HEK293T (cell line): ENCODE measurements at regions not wholly inside any gene's neighbourhood (a gene's known extent, or its start where the extent isn't known, plus 50 kb on each side); places are given as distances from the start of the nearest gene placed in this dataset.

Source experiments
- CTCF ChIA-PET: fragments of 350-600 bp; formaldehyde crosslinking; extraction: SDS; loops from one replicate; lab custom pipeline; 2021; ENCODE audit warnings: antibody characterized with exemption, inconsistent platforms; lab: Yijun Ruan, JAX
- POLR2A ChIA-PET: fragments of 350-600 bp; formaldehyde crosslinking; extraction: SDS; loops from one replicate; lab custom pipeline; 2020; ENCODE audit warnings: antibody characterized with exemption, inconsistent platforms; lab: Yijun Ruan, JAX
- DNase-seq: peaks from one replicate; pipeline ENCODE4 v3.0.0; 2012; ENCODE audit warnings: mixed read lengths; ENCODE audit errors: extremely low spot score
- ARNT ChIP-seq: fragments of 450-650 bp; IDR thresholded peaks from 2 replicates; pipeline ENCODE4 v1.6.1; 2017; ENCODE audit warnings: mild to moderate bottlenecking
- BHLHE40 ChIP-seq: fragments of 450-650 bp; IDR thresholded peaks from 2 replicates; pipeline ENCODE4 v1.6.1; 2016; ENCODE audit warnings: mild to moderate bottlenecking, moderate library complexity, borderline replicate concordance
- CTBP1 ChIP-seq: fragments of 450-650 bp; IDR thresholded peaks from 2 replicates; pipeline ENCODE4 v1.6.1; 2016; ENCODE audit warnings: borderline replicate concordance
- ELF4 ChIP-seq: fragments of 450-650 bp; IDR thresholded peaks from 2 replicates; pipeline ENCODE4 v1.6.1; 2017; ENCODE audit warnings: antibody characterized with exemption
- FOXA1 ChIP-seq: fragments of 450-650 bp; IDR thresholded peaks from 2 replicates; pipeline ENCODE4 v1.6.1; 2016; ENCODE audit warnings: mild to moderate bottlenecking
- FOXK2 ChIP-seq: fragments of 450-650 bp; IDR thresholded peaks from 2 replicates; pipeline ENCODE4 v1.6.1; 2016; ENCODE audit warnings: mild to moderate bottlenecking
- FOXM1 ChIP-seq: fragments of 450-650 bp; IDR thresholded peaks from 2 replicates; pipeline ENCODE4 v1.6.1; 2017; ENCODE audit warnings: mild to moderate bottlenecking, borderline replicate concordance
- HDGF ChIP-seq: fragments of 450-650 bp; IDR thresholded peaks from 2 replicates; pipeline ENCODE4 v1.6.1; 2017; ENCODE audit warnings: antibody characterized with exemption, borderline replicate concordance
- L3MBTL2 ChIP-seq: fragments of 450-650 bp; conservative IDR thresholded peaks from 2 replicates; pipeline ENCODE4 v1.6.1; 2016; ENCODE audit warnings: mild to moderate bottlenecking
- LEF1 ChIP-seq: fragments of 450-650 bp; IDR thresholded peaks from 2 replicates; pipeline ENCODE4 v1.6.1; 2017; ENCODE audit warnings: mild to moderate bottlenecking, borderline replicate concordance
- NFRKB ChIP-seq: fragments of 450-650 bp; IDR thresholded peaks from 2 replicates; pipeline ENCODE4 v1.6.1; 2016; ENCODE audit warnings: mild to moderate bottlenecking, moderate library complexity
- PKNOX1 ChIP-seq: fragments of 450-650 bp; IDR thresholded peaks from 2 replicates; pipeline ENCODE4 v1.6.1; 2016
- SP1 ChIP-seq: fragments of 450-650 bp; IDR thresholded peaks from 2 replicates; pipeline ENCODE4 v1.6.1; 2017
- SUZ12 ChIP-seq: fragments of 450-650 bp; IDR thresholded peaks from 2 replicates; pipeline ENCODE4 v1.6.1; 2016; ENCODE audit warnings: mild to moderate bottlenecking
- TARDBP ChIP-seq: fragments of 450-650 bp; IDR thresholded peaks from 2 replicates; pipeline ENCODE4 v1.6.1; 2016
- ZNF384 ChIP-seq: fragments of 450-650 bp; IDR thresholded peaks from 2 replicates; pipeline ENCODE4 v1.6.1; 2016

GRCh38 chr18:43805646-43806194 is 528.4 kb upstream of the SYT4 start:
- CTCF ChIA-PET = interaction anchor here (0.6 kb wide), 1 partner anchor 1413 kb away, joined by 3 read pairs; no protein-coding TSS in a partner anchor
- POLR2A ChIA-PET = no interaction called here
- no peak for TF ChIP-seq TARDBP
- no peak for TF ChIP-seq FOXK2
- TF ChIP-seq ZNF384 = no peak
- no peak for TF ChIP-seq ELF4
- no peak for TF ChIP-seq SUZ12
- TF ChIP-seq BHLHE40 = no peak
- TF ChIP-seq FOXM1 = no peak
- no peak for TF ChIP-seq LEF1
- no peak for TF ChIP-seq PKNOX1
- no peak for TF ChIP-seq L3MBTL2
- DNase-seq = no peak

GRCh38 chr18:43812627-43813026 is 535.3 kb upstream of the SYT4 start:
- ChIA-PET POLR2A (no interaction called here), CTCF (no interaction called here)
- TF ChIP-seq PKNOX1 (no peak), ARNT (no peak), BHLHE40 (no peak), ZNF384 (no peak), SUZ12 (no peak)
- no peak for DNase-seq

- TF ChIP-seq FOXA1 = no peak
- no peak for TF ChIP-seq ARNT
- TF ChIP-seq NFRKB = no peak
- TF ChIP-seq TARDBP = no peak
- no peak for TF ChIP-seq ZNF384
- TF ChIP-seq CTBP1 = no peak
- TF ChIP-seq L3MBTL2 = no peak
- TF ChIP-seq ELF4 = no peak
- no peak for TF ChIP-seq FOXM1
- no peak for TF ChIP-seq PKNOX1
- no peak for TF ChIP-seq SUZ12
- TF ChIP-seq SP1 = no peak
- no peak for TF ChIP-seq LEF1
- ChIA-PET POLR2A (no interaction called here), CTCF (no interaction called here)
- no peak for DNase-seq
Observed at GRCh38 chr18:43819397-43819796, 542.1 kb upstream of the SYT4 start.

GRCh38 chr18:43819873-43820272 is 542.6 kb upstream of the SYT4 start:
- DNase-seq = no peak
- CTCF ChIA-PET = no interaction called here
- POLR2A ChIA-PET = no interaction called here
- TF ChIP-seq FOXK2 (no peak), FOXA1 (no peak), SUZ12 (no peak), NFRKB (no peak), FOXM1 (no peak), ZNF384 (no peak), SP1 (no peak), HDGF (no peak), CTBP1 (no peak), TARDBP (no peak), ELF4 (no peak), PKNOX1 (no peak), LEF1 (no peak), L3MBTL2 (no peak), BHLHE40 (no peak), ARNT (no peak)

GRCh38 chr18:43825768-43826167 is 548.5 kb upstream of the SYT4 start:
- POLR2A ChIA-PET = no interaction called here
- CTCF ChIA-PET = no interaction called here
- TF ChIP-seq NFRKB (no peak), ELF4 (no peak), LEF1 (no peak), FOXA1 (no peak), BHLHE40 (no peak), FOXK2 (no peak), TARDBP (no peak), ZNF384 (no peak), FOXM1 (no peak), PKNOX1 (no peak)
- DNase-seq = no peak

- ChIA-PET CTCF (no interaction called here), POLR2A (no interaction called here)
- TF ChIP-seq FOXM1 (no peak), PKNOX1 (no peak), CTBP1 (no peak), LEF1 (no peak), BHLHE40 (no peak), L3MBTL2 (no peak), FOXA1 (no peak), ZNF384 (no peak), ELF4 (no peak), ARNT (no peak), HDGF (no peak)
- DNase-seq = no peak
Observed at GRCh38 chr18:43826215-43826614, 548.9 kb upstream of the SYT4 start.
